SU-DHL-6 (cell line): ENCODE measurements at regions not wholly inside any gene's neighbourhood (a gene's known extent, or its start where the extent isn't known, plus 50 kb on each side); places are given as distances from the start of the nearest gene placed in this dataset.

Experiments
- H2AFZ ChIP-seq: fragments of 200-600 bp; sonication (generic); 2 replicates; pipeline ENCODE4 v1.6.1; 2014; ENCODE audit warnings: low read depth, mild to moderate bottlenecking, moderate library complexity, mixed read lengths, antibody characterized with exemption, low read length; ENCODE audit not compliant: severe bottlenecking
- H3F3A ChIP-seq: fragments of 200-600 bp; shearing (Covaris generic); 2 replicates; pipeline ENCODE4 v1.6.0; 2016; ENCODE audit warnings: antibody characterized with exemption, mild to moderate bottlenecking; ENCODE audit not compliant: insufficient read depth
- H3K27ac ChIP-seq: fragments of 200-600 bp; sonication (generic); 2 replicates; pipeline ENCODE4 v1.5.1; 2016; ENCODE audit warnings: low read depth, mild to moderate bottlenecking, low read length, moderate library complexity, mixed read lengths
- H3K27me3 ChIP-seq: fragments of 200-600 bp; sonication (generic), shearing (Covaris generic); 2 replicates; pipeline ENCODE4 v1.6.0; 2014; ENCODE audit warnings: mild to moderate bottlenecking, low read length
- H3K36me3 ChIP-seq: fragments of 200-600 bp; sonication (generic); 2 replicates; pipeline ENCODE4 v1.6.1; 2014; ENCODE audit warnings: mild to moderate bottlenecking, low read length, mixed read lengths
- H3K4me2 ChIP-seq: fragments of 300-600, 200-600 bp; shearing (Covaris generic), sonication (generic); 2 replicates; pipeline ENCODE4 v1.6.0; 2014; ENCODE audit warnings: low read length, low read depth, mild to moderate bottlenecking; ENCODE audit not compliant: poor library complexity, severe bottlenecking
- H3K4me3 ChIP-seq: fragments of 200-600 bp; sonication (generic); 2 replicates; pipeline ENCODE4 v1.5.1; 2014; ENCODE audit warnings: antibody characterized with exemption, low read length, mild to moderate bottlenecking, mixed read lengths; ENCODE audit not compliant: insufficient read depth, poor library complexity, severe bottlenecking
- H3K79me2 ChIP-seq: fragments of 200-600 bp; sonication (generic); 2 replicates; pipeline ENCODE4 v1.6.1; 2014; ENCODE audit warnings: mild to moderate bottlenecking, low read length, moderate library complexity; ENCODE audit not compliant: insufficient read depth
- H3K9ac ChIP-seq: fragments of 200-600 bp; sonication (generic); 2 replicates; pipeline ENCODE4 v1.7.0; 2014; ENCODE audit warnings: mild to moderate bottlenecking, low read length
- H3K9me2 ChIP-seq: fragments of 200-600 bp; sonication (generic); replicated peaks from 2 replicates; pipeline ENCODE4 v1.6.1; 2014; ENCODE audit warnings: low read length; ENCODE audit not compliant: insufficient read depth
- H3K9me3 ChIP-seq: fragments of 200-600 bp; sonication (generic); 2 replicates; pipeline ENCODE4 v1.6.1; 2014; ENCODE audit warnings: low read length, mixed read lengths; ENCODE audit not compliant: insufficient read depth
- H4K20me1 ChIP-seq: fragments of 200-600 bp; sonication (generic); 2 replicates; pipeline ENCODE4 v1.6.1; 2014; ENCODE audit warnings: low read depth, mild to moderate bottlenecking, antibody characterized with exemption, low read length, moderate library complexity, mixed read lengths
- EZH2phosphoT487 ChIP-seq: fragments of 200-600 bp; sonication (generic), shearing (Covaris generic); conservative IDR thresholded peaks from 2 replicates; pipeline ENCODE4 v1.6.1; 2018; ENCODE audit warnings: mild to moderate bottlenecking, antibody characterized with exemption, low read length, moderate library complexity, mixed read lengths
- TF ChIP-seq, protein P1 (sequence below): fragments of 200-600 bp; sonication (generic); IDR thresholded peaks from one replicate; pipeline ENCODE4 v1.5.1; 2017; ENCODE audit warnings: antibody characterized with exemption, mild to moderate bottlenecking, low read length, moderate library complexity; ENCODE audit not compliant: insufficient read depth, poor library complexity, severe bottlenecking

DNA sequence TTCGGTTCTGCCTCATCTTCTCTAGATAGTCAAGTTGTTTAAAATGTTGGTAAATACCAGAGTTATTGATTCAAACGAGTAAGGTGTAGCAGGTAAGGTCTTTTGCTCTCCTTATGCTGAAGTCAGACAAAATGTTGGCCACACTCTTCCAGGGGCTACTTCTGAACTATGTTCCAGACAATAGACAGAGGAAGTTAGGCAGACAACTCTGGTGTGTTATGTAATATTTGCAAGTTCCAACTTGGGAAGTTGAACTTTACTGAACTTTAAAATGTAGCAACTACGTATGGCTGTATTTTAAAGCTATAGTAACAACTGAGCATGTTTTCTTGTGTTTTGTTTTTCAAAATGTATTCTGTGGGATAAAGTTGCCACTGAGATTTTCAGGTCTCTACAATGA lies 125.7 kb upstream of the NEBL start:
- no peak for TF ChIP-seq EZH2phosphoT487
- TF ChIP-seq, protein P1, sequence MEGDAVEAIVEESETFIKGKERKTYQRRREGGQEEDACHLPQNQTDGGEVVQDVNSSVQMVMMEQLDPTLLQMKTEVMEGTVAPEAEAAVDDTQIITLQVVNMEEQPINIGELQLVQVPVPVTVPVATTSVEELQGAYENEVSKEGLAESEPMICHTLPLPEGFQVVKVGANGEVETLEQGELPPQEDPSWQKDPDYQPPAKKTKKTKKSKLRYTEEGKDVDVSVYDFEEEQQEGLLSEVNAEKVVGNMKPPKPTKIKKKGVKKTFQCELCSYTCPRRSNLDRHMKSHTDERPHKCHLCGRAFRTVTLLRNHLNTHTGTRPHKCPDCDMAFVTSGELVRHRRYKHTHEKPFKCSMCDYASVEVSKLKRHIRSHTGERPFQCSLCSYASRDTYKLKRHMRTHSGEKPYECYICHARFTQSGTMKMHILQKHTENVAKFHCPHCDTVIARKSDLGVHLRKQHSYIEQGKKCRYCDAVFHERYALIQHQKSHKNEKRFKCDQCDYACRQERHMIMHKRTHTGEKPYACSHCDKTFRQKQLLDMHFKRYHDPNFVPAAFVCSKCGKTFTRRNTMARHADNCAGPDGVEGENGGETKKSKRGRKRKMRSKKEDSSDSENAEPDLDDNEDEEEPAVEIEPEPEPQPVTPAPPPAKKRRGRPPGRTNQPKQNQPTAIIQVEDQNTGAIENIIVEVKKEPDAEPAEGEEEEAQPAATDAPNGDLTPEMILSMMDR: no peak

DNA sequence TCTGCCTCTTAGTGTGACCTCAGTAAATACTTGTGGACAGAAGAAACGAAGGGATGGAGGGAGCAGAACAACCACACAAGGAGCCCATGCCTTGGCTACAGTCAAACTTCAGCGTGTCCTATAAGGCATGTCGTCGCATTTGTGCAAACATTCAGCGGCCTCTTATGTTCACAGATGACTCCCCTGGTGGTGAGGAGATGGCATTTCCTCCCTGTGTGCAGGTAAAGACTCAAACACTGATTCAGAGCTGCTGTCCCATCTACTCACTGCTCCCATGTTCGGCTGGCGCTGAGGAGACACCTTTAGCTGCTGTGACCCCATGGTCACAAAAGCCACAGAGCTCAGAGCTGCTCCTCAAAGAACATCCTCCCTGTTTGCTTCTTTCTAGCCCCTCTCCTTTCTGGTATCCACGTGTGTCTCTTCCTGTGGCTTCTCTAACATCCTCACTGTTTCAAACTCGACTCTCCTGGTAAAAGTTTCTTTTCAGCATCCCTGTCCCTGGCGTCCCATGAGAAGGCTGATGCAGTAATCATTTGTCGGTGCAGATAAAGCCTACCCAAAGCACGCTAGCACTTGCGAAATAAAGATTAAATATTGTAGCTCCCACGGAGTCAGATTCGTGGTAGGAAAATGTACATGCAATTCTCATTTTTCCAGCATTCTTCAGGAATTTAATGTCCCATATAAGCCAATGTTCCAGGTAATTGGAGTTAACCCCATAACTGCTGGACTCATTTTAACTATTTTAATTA lies 124.9 kb upstream of the NEBL start:
- Histone ChIP-seq H3F3A (no peaks in the 10 kb centered on the region), H3K4me3 (no peak overlapping the region), H3K79me2 (no peaks in the 10 kb centered on the region), H4K20me1 (no peaks in the 10 kb centered on the region), H2AFZ (no peak overlapping the region), H3K4me2 (no peak overlapping the region), H3K9me3 (no peaks in the 10 kb centered on the region), H3K9me2 (no peaks in the 10 kb centered on the region), H3K27ac (no peak overlapping the region), H3K9ac (no peak overlapping the region), H3K36me3 (no peaks in the 10 kb centered on the region), H3K27me3 (no peaks in the 10 kb centered on the region)
- TF ChIP-seq, protein P1: no peak
- no peak for TF ChIP-seq EZH2phosphoT487

More for the DNA sequence above, 125.7 kb upstream of the NEBL start:
- Histone ChIP-seq H3K9ac (no peak overlapping the region), H4K20me1 (no peaks in the 10 kb centered on the region), H3K36me3 (no peaks in the 10 kb centered on the region), H2AFZ (no peak overlapping the region), H3K27ac (no peak overlapping the region), H3K9me2 (no peaks in the 10 kb centered on the region), H3K9me3 (no peaks in the 10 kb centered on the region), H3K27me3 (no peaks in the 10 kb centered on the region), H3F3A (no peaks in the 10 kb centered on the region), H3K4me2 (no peak overlapping the region), H3K79me2 (no peaks in the 10 kb centered on the region), H3K4me3 (no peak overlapping the region)

DNA sequence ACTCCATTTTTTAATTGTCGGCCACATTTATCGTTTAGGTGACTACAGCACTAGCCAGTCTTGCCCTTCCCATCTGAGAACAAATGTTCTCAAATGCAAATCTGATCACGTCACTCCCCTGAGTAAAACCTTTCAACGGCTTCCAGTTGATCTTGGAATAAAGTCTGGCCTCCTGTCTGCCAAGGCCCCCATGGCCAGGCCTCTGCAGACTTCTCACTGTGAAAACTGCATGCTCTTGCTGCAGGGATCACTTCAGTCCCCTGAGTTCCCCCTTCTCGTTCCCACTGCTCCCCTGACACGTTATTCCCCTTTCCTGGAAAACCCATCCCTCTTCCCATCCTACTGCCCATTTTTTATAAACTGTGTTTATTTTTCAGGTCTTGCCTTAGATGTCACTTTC lies 124.1 kb upstream of the NEBL start:
- Histone ChIP-seq H3K27me3 (no peaks in the 10 kb centered on the region), H3F3A (no peaks in the 10 kb centered on the region), H3K9ac (no peak overlapping the region), H3K27ac (no peak overlapping the region), H3K4me3 (no peak overlapping the region), H3K9me3 (no peaks in the 10 kb centered on the region), H3K4me2 (no peak overlapping the region), H4K20me1 (no peaks in the 10 kb centered on the region), H3K36me3 (no peaks in the 10 kb centered on the region), H2AFZ (no peak overlapping the region), H3K9me2 (no peaks in the 10 kb centered on the region), H3K79me2 (no peaks in the 10 kb centered on the region)
- TF ChIP-seq, protein P1: no peak
- no peak for TF ChIP-seq EZH2phosphoT487
